ENCODE measurements at regions not wholly inside any gene's neighbourhood (a gene's known extent, or its start where the extent isn't known, plus 50 kb on each side); places are given as distances from the start of the nearest gene placed in this dataset.

DNA sequence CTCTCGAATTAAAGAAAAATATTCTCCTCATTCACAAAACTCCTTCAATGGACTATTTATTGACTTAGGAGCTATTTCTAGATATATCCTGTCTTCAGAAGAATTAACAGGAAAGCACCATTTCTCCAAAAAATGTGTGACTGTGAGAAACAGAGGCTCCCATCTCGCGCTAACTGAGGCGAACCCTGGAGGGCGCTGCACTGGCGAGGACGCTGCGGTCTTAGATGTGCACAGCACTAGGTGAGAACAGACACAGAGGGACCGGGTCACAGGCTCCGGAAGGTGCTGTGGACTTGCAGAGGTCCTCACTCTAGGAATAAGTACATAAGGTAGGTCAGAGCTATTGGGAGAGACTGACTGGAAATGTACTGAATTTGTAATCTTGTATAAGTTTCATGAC is 229.7 kb upstream of the SLC35G4 start:
- TF ChIP-seq ZFX (IDR thresholded peaks at IDR 0.05), result no peak
- TF ChIP-seq, protein P1, sequence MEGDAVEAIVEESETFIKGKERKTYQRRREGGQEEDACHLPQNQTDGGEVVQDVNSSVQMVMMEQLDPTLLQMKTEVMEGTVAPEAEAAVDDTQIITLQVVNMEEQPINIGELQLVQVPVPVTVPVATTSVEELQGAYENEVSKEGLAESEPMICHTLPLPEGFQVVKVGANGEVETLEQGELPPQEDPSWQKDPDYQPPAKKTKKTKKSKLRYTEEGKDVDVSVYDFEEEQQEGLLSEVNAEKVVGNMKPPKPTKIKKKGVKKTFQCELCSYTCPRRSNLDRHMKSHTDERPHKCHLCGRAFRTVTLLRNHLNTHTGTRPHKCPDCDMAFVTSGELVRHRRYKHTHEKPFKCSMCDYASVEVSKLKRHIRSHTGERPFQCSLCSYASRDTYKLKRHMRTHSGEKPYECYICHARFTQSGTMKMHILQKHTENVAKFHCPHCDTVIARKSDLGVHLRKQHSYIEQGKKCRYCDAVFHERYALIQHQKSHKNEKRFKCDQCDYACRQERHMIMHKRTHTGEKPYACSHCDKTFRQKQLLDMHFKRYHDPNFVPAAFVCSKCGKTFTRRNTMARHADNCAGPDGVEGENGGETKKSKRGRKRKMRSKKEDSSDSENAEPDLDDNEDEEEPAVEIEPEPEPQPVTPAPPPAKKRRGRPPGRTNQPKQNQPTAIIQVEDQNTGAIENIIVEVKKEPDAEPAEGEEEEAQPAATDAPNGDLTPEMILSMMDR (conservative IDR thresholded peaks at IDR 0.05), result no peak
- H3K27ac ChIP-seq, result no peak overlapping the region

DNA sequence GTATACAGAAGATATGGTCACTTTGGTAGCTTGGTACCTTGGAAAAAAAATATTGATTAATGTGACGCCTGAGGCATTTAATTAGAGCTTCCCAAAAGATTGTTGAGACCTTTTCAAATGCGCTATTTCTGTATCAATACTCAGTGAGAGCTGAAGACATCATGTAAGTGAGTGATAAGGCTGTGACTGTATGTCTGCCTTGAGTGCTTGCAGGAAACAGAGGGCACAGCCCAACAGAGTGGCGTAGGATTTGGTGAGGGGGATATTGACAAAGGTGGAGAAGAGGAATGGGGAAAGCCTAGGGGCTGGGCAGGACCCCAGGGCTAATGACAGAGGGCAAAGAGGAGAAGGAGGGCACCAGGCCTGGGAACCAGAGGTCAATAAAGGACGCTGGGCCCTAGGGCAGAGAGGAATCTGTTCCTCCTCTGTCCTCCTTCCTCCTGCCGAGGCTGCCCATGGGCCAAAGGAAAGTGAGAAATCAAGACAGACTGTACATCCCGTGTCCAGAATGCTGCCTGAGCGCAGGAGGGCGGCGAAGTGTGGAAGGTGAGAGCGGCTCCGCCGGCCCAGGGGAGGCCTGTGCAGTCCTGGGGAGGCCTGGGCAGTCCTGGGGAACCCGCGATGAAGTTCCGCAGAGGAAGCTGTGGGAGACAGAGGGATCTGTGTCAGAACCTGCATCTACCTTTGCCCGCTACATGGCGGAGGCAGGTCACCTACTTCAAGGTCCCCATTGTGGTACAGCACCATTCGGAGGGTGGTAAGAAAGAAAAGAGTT is 228.6 kb upstream of the PIEZO2 start:
- H3K27ac ChIP-seq, result no peak overlapping the region
- TF ChIP-seq, protein P1 (conservative IDR thresholded peaks at IDR 0.05), result no peak
- TF ChIP-seq ZFX (IDR thresholded peaks at IDR 0.05), result no peak

DNA sequence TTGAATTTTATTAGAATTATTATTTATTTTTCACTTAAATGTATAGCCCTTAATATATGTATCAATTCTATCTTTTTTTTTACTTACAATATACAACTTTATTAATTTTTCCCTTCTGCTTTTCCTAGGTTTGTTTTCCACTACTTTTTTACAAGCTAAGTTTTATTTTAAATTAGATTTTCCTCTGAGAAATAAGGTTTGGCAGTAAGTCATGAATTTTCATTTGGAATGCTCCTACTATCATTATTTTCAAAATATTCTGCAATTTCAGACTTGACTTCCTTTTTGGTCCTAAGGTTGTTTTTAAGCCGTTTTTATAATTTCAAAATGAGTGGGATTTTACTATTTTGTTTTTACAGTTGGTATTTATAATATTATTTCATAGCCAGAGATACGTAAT is 222.8 kb upstream of the PIEZO2 start:
- no peak overlapping the region for H3K27ac ChIP-seq
- TF ChIP-seq, protein P1 (conservative IDR thresholded peaks at IDR 0.05), result no peak
- TF ChIP-seq ZFX (IDR thresholded peaks at IDR 0.05), result no peak

DNA sequence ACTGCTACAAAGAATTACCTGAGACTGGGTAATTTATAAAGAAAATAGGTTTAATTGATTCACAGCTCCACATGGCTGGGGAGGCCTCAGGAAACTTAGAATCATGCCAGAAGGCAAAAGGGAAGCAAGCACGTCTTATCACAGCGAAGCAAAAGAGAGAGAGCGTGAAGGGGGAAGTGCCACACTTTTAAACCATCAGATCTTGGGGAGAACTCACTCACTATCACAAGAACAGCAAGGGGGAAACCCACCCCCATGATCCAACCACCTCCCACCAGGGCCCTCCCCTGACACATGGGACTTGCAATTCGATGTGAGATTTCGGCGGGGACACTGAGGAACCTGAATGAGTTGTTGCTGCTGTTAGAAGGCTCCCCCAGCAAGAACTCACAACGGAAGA is 220.2 kb upstream of the PIEZO2 start:
- no peak for TF ChIP-seq ZFX (IDR thresholded peaks at IDR 0.05)
- TF ChIP-seq, protein P1 (conservative IDR thresholded peaks at IDR 0.05), result no peak
- no peak overlapping the region for H3K27ac ChIP-seq

DNA sequence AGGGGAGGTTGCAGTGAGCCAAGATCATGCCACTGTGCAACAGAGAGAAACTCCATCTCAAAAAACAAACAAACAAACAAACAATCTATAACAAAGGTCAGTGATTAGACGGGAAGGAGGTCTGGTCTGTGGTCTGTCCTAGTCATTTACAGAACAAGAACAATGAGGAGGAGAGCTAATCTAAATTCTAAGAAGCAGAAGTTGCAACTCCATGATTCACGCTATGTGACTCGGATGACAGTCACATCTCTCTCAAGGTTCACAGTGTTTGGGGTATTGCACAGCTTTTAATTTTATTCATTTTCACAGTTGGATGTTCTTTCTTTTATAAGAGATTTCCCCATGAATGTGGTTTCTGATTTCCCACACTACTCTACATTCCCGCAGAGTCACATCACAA is 218.7 kb upstream of the PIEZO2 start:
- no peak for TF ChIP-seq ZFX (IDR thresholded peaks at IDR 0.05)
- TF ChIP-seq, protein P1 (conservative IDR thresholded peaks at IDR 0.05), result no peak
- H3K27ac ChIP-seq, result no peak overlapping the region

DNA sequence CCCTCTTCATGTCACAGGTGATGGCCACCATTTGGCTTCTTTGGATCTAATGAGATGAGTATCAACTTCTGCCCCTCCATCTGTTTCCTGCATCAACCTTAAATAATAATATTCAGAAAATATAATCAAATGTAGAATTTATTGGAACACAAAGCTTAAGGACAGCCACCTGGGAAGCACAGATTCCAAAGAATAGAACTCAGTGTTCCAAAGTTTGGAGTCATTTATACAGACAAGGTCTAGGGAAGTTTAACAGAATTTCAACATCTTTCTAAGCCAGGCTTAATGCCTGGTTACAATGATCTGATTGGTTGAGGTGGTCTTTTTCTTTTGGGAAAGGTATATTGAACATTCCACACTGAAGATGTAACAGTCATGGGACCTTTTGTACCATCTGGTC is 218.0 kb upstream of the PIEZO2 start:
- H3K27ac ChIP-seq, result no peak overlapping the region
- TF ChIP-seq ZFX (IDR thresholded peaks at IDR 0.05), result no peak
- TF ChIP-seq, protein P1 (conservative IDR thresholded peaks at IDR 0.05), result no peak

DNA sequence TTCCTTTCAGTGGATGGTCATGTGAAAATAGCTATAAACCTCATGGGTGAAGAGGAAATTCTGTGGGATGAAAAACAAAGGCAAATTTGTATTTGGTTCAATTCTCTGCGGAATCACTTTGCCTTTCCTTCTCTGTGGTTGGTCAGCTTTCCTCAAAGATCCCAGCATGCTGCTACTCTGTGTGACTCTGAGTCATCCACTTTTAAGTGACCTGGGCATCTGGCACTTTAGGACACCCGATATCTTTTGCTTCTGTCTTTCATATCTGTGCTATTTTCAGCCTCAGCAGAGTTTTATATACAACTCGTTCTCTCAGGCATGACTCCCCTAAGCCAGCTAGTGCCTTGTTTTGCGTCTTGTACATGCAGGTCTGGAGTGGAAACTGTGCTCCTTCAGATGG is 217.0 kb upstream of the PIEZO2 start:
- TF ChIP-seq, protein P1 (conservative IDR thresholded peaks at IDR 0.05), result no peak
- TF ChIP-seq ZFX (IDR thresholded peaks at IDR 0.05), result no peak
- H3K27ac ChIP-seq, result no peak overlapping the region
